GM12878 (cell line): ENCODE measurements at regions not wholly inside any gene's neighbourhood (a gene's known extent, or its start where the extent isn't known, plus 50 kb on each side); places are given as distances from the start of the nearest gene placed in this dataset.

Source experiments
- ATAC-seq: fragments of 200-7000 bp; cut with Tn5 transposase; 3 replicates; pipeline ENCODE4 v1.9.1; 2020; ENCODE audit warnings: mild to moderate bottlenecking, moderate library complexity
- BruUV-seq: library from RNA; stranded (reverse); fragments of 400-500 nt; replicated peaks from 2 replicates; lab custom pipeline; 2021; lab: Mats Ljungman, UMichigan
- CTCF ChIA-PET: fragments of 300-600 bp; sonication (Branson Sonifier 250); formaldehyde crosslinking; extraction: SDS; loops from one replicate; lab custom pipeline; 2021; ENCODE audit warnings: inconsistent platforms; lab: Yijun Ruan, JAX
- POLR2A ChIA-PET: fragments of 350-600 bp; formaldehyde crosslinking; extraction: SDS; loops from one replicate; lab custom pipeline; 2021; ENCODE audit warnings: inconsistent platforms; lab: Charles Lee
- RAD21 ChIA-PET: fragments of 300-600 bp; sonication (Branson Sonifier 250); formaldehyde crosslinking; loops from one replicate; lab custom pipeline; 2023; ENCODE audit warnings: antibody characterized with exemption; ENCODE audit not compliant: unreplicated experiment; lab: Charles Lee
- SMC1A ChIA-PET: fragments of 300-600 bp; sonication (Branson Sonifier 250); formaldehyde crosslinking; loops from one replicate; lab custom pipeline; 2023; ENCODE audit not compliant: unreplicated experiment, uncharacterized antibody; lab: Charles Lee
- DNase-seq: peaks from one replicate; pipeline ENCODE4 v3.0.0-alpha.2; 2011; ENCODE audit warnings: low read depth, low spot score
- FAIRE-seq: peaks from 3 replicates; lab custom pipeline; 2011; peaks lifted over from hg19 to GRCh38; lab: Jason Lieb, UNC
- H2AFZ ChIP-seq: 2 replicates; pipeline ENCODE4 v1.6.0; 2011; ENCODE audit warnings: low read depth, low read length, control low read depth; ENCODE audit not compliant: control insufficient read depth
- H3K27ac ChIP-seq: 2 replicates; pipeline ENCODE4 v1.5.1; 2011; ENCODE audit warnings: control low read depth; ENCODE audit not compliant: control insufficient read depth, insufficient read depth
- H3K27me3 ChIP-seq, 2 experiments: replicated peaks in 1 of 2; 2 replicates each; pipeline versions ENCODE4 v1.6.0 to v1.6.1; 2011; ENCODE audit warnings: low read length in 1 of 2; ENCODE audit not compliant: control insufficient read depth in 2 of 2, insufficient read depth in 2 of 2
- H3K36me3 ChIP-seq, 2 experiments: 2 replicates each; pipeline ENCODE4 v1.5.1; 2011; ENCODE audit warnings: low read length in 1 of 2; ENCODE audit not compliant: control insufficient read depth in 2 of 2, insufficient read depth in 2 of 2
- H3K4me1 ChIP-seq: 2 replicates; pipeline ENCODE4 v1.6.1; 2011; ENCODE audit warnings: mild to moderate bottlenecking, low read length, moderate library complexity, mixed read lengths; ENCODE audit not compliant: control insufficient read depth, insufficient read depth
- H3K4me2 ChIP-seq: 2 replicates; pipeline ENCODE4 v1.6.0; 2011; ENCODE audit warnings: control low read depth; ENCODE audit not compliant: control insufficient read depth, insufficient read depth
- H3K4me3 ChIP-seq: fragments of 200-600 bp; sonication (generic); 2 replicates; pipeline ENCODE4 v1.5.1; 2016
- H3K79me2 ChIP-seq: 2 replicates; pipeline ENCODE4 v1.6.0; 2011; ENCODE audit warnings: low read length; ENCODE audit not compliant: control insufficient read depth, insufficient read depth
- H3K9ac ChIP-seq: 2 replicates; pipeline ENCODE4 v1.8.0; 2011; ENCODE audit warnings: low read length, control low read depth, mixed read lengths; ENCODE audit not compliant: control insufficient read depth, insufficient read depth
- H3K9me3 ChIP-seq: replicated peaks from 3 replicates; pipeline ENCODE4 v1.5.1; 2011; ENCODE audit warnings: mild to moderate bottlenecking, low read length; ENCODE audit not compliant: control insufficient read depth, insufficient read depth
- H4K20me1 ChIP-seq: 2 replicates; pipeline ENCODE4 v1.6.0; 2011; ENCODE audit not compliant: control insufficient read depth, insufficient read depth
- ATF3 ChIP-seq: IDR thresholded peaks from 2 replicates; pipeline ENCODE4 v1.6.1; 2011; ENCODE audit warnings: low read depth, mild to moderate bottlenecking, low read length, moderate library complexity, borderline replicate concordance; ENCODE audit errors: extremely low read depth
- CEBPB ChIP-seq, 2 experiments: fragments of 150-350 bp in 1 of 2; IDR thresholded peaks; 2 replicates each; pipeline ENCODE4 v1.6.1; 2012 to 2014; ENCODE audit warnings: low read depth in 2 of 2, low read length in 2 of 2, borderline replicate concordance in 1 of 2, inconsistent platforms in 1 of 2
- DPF2 ChIP-seq: fragments of 450-650 bp; IDR thresholded peaks from 2 replicates; pipeline ENCODE4 v1.6.1; 2017; ENCODE audit warnings: mild to moderate bottlenecking
- EED ChIP-seq: sonication (generic); IDR thresholded peaks from 2 replicates; pipeline ENCODE4 v1.6.1; 2016; ENCODE audit warnings: antibody characterized with exemption, low read depth
- ESRRA ChIP-seq: IDR thresholded peaks from 2 replicates; pipeline ENCODE4 v1.6.1; 2012; ENCODE audit warnings: mild to moderate bottlenecking, low read length, improper control_type of control experiment
- HCFC1 ChIP-seq: fragments of 150-350 bp; IDR thresholded peaks from 2 replicates; pipeline ENCODE4 v1.6.1; 2014; ENCODE audit warnings: low read length
- MEF2A ChIP-seq: IDR thresholded peaks from 2 replicates; pipeline ENCODE4 v1.6.1; 2011; ENCODE audit warnings: low read depth, mild to moderate bottlenecking, low read length, moderate library complexity; ENCODE audit not compliant: insufficient read depth
- POLR2AphosphoS5 ChIP-seq: IDR thresholded peaks from 2 replicates; pipeline ENCODE4 v1.6.1; 2011; ENCODE audit warnings: mild to moderate bottlenecking, low read length, inconsistent platforms
- RELB ChIP-seq: fragments of 450-650 bp; IDR thresholded peaks from 2 replicates; pipeline ENCODE4 v1.6.1; 2017; ENCODE audit warnings: low read depth, mild to moderate bottlenecking, moderate library complexity
- SMC3 ChIP-seq: IDR thresholded peaks from 2 replicates; pipeline ENCODE4 v1.6.1; 2011; ENCODE audit warnings: low read length, improper control_type of control experiment, borderline replicate concordance
- TBL1XR1 ChIP-seq: IDR thresholded peaks from 2 replicates; pipeline ENCODE4 v1.6.1; 2012; ENCODE audit warnings: low read depth, low read length, improper control_type of control experiment
- TCF3 ChIP-seq: IDR thresholded peaks from 2 replicates; pipeline ENCODE4 v1.6.1; 2012; ENCODE audit warnings: low read depth, mild to moderate bottlenecking, low read length, borderline replicate concordance; ENCODE audit not compliant: insufficient read depth
- ZBED1 ChIP-seq: IDR thresholded peaks from 2 replicates; pipeline ENCODE4 v1.6.1; 2016; ENCODE audit warnings: borderline replicate concordance
- WGBS: methylation state at CpG from one replicate; pipeline ENCODE4 v1.1.6; 2016; ENCODE audit warnings: low lambda C conversion rate; ENCODE audit not compliant: insufficient replicate concordance, insufficient coverage; ENCODE audit errors: missing lambda C conversion rate; 5-methylcytosine and 5-hydroxymethylcytosine counted together
- in situ Hi-C: fragments of 300-500 bp; cut with MboI; formaldehyde crosslinking; loops from 9 replicates; pipeline ENCODE4 v1.14.3; 2018; ENCODE audit warnings: mixed read lengths
- intact Hi-C: fragments of 100-400 bp; cut with micrococcal nuclease; formaldehyde crosslinking; loops from one replicate; pipeline ENCODE4 v1.14.2; 2022; ENCODE audit not compliant: unreplicated experiment
- TF ChIP-seq, protein P1 (sequence below): fragments of 450-650 bp; IDR thresholded peaks from 2 replicates; pipeline ENCODE4 v1.6.1; 2017; ENCODE audit warnings: mild to moderate bottlenecking

- Histone ChIP-seq H3K27ac (no peak overlapping the region), H3K79me2 (no peaks in the 10 kb centered on the region), H3K4me2 (no peak overlapping the region), H4K20me1 (no peaks in the 10 kb centered on the region), H3K36me3 (no peaks in the 10 kb centered on the region), H3K27me3 (no peaks in the 10 kb centered on the region; a peak in 1 of 4 replicates), H3K4me3 (no peak overlapping the region), H3K9me3 (no peaks in the 10 kb centered on the region), H3K9ac (no peak overlapping the region), H2AFZ (no peak overlapping the region), H3K4me1 (no peaks in the 10 kb centered on the region)
- DNase-seq, result no peak
- WGBS, result 42% methylated on average over 11 of the region's 11 CpGs
- FAIRE-seq, result no peak
- BruUV-seq, result no TSS peak
- no peak for ATAC-seq
- intact Hi-C loops (no loop called here), in situ Hi-C loops (no loop called here)
- ChIA-PET POLR2A (no interaction called here), RAD21 (no interaction called here), SMC1A (no interaction called here), CTCF (interaction anchor here (1.5 kb wide), 1 partner anchor 194 kb away, joined by 6 read pairs; no protein-coding TSS in a partner anchor)
- no peak for TF ChIP-seq HCFC1
- no peak for TF ChIP-seq EED
- TF ChIP-seq TBL1XR1, result no peak
- TF ChIP-seq CEBPB (IDR thresholded peaks at IDR 0.05; ENCODE audit: borderline replicate concordance in 1 of 2, low read depth in 2 of 2, low read length in 2 of 2), result no peak
- TF ChIP-seq MEF2A, result no peak
- TF ChIP-seq POLR2AphosphoS5, result no peak
- TF ChIP-seq SMC3, result no peak
- no peak for TF ChIP-seq RELB
- no peak for TF ChIP-seq ATF3
- TF ChIP-seq ESRRA, result no peak
- TF ChIP-seq, protein P1, sequence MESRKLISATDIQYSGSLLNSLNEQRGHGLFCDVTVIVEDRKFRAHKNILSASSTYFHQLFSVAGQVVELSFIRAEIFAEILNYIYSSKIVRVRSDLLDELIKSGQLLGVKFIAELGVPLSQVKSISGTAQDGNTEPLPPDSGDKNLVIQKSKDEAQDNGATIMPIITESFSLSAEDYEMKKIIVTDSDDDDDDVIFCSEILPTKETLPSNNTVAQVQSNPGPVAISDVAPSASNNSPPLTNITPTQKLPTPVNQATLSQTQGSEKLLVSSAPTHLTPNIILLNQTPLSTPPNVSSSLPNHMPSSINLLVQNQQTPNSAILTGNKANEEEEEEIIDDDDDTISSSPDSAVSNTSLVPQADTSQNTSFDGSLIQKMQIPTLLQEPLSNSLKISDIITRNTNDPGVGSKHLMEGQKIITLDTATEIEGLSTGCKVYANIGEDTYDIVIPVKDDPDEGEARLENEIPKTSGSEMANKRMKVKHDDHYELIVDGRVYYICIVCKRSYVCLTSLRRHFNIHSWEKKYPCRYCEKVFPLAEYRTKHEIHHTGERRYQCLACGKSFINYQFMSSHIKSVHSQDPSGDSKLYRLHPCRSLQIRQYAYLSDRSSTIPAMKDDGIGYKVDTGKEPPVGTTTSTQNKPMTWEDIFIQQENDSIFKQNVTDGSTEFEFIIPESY, result no peak
- TF ChIP-seq TCF3, result no peak
- TF ChIP-seq ZBED1, result no peak
- no peak for TF ChIP-seq DPF2
Observed at GRCh38 chr3:43155464-43156121, 49.7 kb upstream of the POMGNT2 start.
